Sigmoid colon (tissue), 6 donors: ENCODE measurements at regions not wholly inside any gene's neighbourhood (a gene's known extent, or its start where the extent isn't known, plus 50 kb on each side); places are given as distances from the start of the nearest gene placed in this dataset.

Source experiments
- DNase-seq: peaks from one replicate; pipeline ENCODE4 v3.0.0-alpha.2; 2019
- H3K27ac ChIP-seq, 4 donors: fragments of 200-600 bp; sonication (generic); one replicate each; pipeline ENCODE4 v1.5.1; 2016 to 2019; ENCODE audit warnings: mild to moderate bottlenecking in 1 of 4
- H3K27me3 ChIP-seq, 3 donors: fragments of 200-600 bp; sonication (generic); one replicate each; pipeline ENCODE4 v1.5.1; 2019; ENCODE audit warnings: mild to moderate bottlenecking in 1 of 3
- H3K36me3 ChIP-seq, 4 donors: fragments of 200-600 bp; sonication (generic); one replicate each; pipeline ENCODE4 v1.5.1; 2016 to 2019
- H3K4me1 ChIP-seq, 4 donors: fragments of 200-600 bp; sonication (generic); one replicate each; pipeline ENCODE4 v1.5.1; 2017 to 2019
- H3K4me3 ChIP-seq, 4 donors: fragments of 200-600 bp; sonication (generic); one replicate each; pipeline ENCODE4 v1.5.1; 2017 to 2019; ENCODE audit warnings: mild to moderate bottlenecking in 2 of 4, moderate library complexity in 1 of 4
- H3K9me3 ChIP-seq, 4 donors: fragments of 200-600 bp in 3 of 4; sonication (generic) in 3 of 4; one replicate each; pipeline versions ENCODE4 v1.5.1 to v1.6.1; 2013 to 2019
- CTCF ChIP-seq, 4 experiments: fragments of 450-650 bp in 3 of 4; fragments of 200-600 bp in 1 of 4; IDR thresholded peaks; one replicate each; pipeline ENCODE4 v1.5.1; 2016 to 2019; ENCODE audit warnings: antibody characterized with exemption in 4 of 4, mild to moderate bottlenecking in 3 of 4, moderate library complexity in 2 of 4
- EP300 ChIP-seq, 4 donors: sonication (generic); formaldehyde crosslinking; IDR thresholded peaks; one replicate each; pipeline ENCODE4 v1.6.1; 2017; ENCODE audit warnings: antibody characterized with exemption in 4 of 4
- POLR2A ChIP-seq, 2 donors: fragments of 450-650 bp; IDR thresholded peaks; one replicate each; pipeline ENCODE4 v1.6.1; 2016; ENCODE audit warnings: antibody characterized with exemption in 2 of 2, mild to moderate bottlenecking in 2 of 2, moderate library complexity in 2 of 2
- POLR2AphosphoS5 ChIP-seq, 4 donors: sonication (generic); formaldehyde crosslinking; IDR thresholded peaks; one replicate each; pipeline ENCODE4 v1.6.1; 2017; ENCODE audit warnings: antibody characterized with exemption in 4 of 4
- WGBS, 2 donors: extraction: QIAGEN DNeasy Blood & Tissue Kit; methylation state at CpG; one replicate each; pipeline ENCODE4 v1.1.7; 2013; 5-methylcytosine and 5-hydroxymethylcytosine counted together
- intact Hi-C: fragments of 100-400 bp; cut with DNase I; formaldehyde crosslinking; loops from one replicate; pipeline ENCODE4 v1.15.1; 2023
- donor health status: healthy with polysubstance abuse.
- donor health status: healthy.

DNA sequence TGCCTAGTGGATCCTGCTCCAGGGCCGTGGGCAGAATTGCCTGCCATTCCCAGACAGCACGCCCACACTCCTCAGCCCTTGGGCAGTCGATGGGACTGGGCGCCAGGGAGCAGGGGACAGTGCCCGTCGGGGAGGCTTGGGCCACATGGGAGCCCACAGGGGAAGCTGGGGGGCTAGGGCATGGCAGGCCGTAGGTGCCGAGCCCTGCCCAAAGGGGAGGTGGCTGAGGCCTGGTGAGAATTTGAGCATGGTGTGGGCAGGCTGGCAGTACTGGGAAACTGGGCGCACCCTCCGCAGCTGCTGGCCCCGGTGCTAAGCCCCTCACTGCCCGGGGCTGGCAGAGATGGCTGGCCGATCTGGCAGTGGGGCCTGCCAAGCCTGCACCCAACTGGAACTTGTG lies 1225.9 kb upstream of the EPHA6 start:
- no peak overlapping the region for H3K27ac ChIP-seq
- H3K4me3 ChIP-seq = no peak overlapping the region
- 89 to 91% methylated on average over 13 of the region's 13 CpGs for WGBS, 2 donors
- TF ChIP-seq EP300 (IDR thresholded peaks at IDR 0.05) (no peak), POLR2AphosphoS5 (IDR thresholded peaks at IDR 0.05) (no peak), POLR2A (IDR thresholded peaks at IDR 0.05) (no peak), CTCF (IDR thresholded peaks at IDR 0.05) (no peak)
- H3K27me3 ChIP-seq = no peaks in the 10 kb centered on the region
- no peaks in the 10 kb centered on the region for H3K9me3 ChIP-seq
- DNase-seq = no peak
- intact Hi-C loops = no loop called here
- no peaks in the 10 kb centered on the region for H3K36me3 ChIP-seq
- no peaks in the 10 kb centered on the region for H3K4me1 ChIP-seq

GRCh38 chr3:95595416-95596075 lies 1218.8 kb upstream of the EPHA6 start:
- Histone ChIP-seq H3K27ac (no peak overlapping the region), H3K36me3 (no peaks in the 10 kb centered on the region), H3K9me3 (peaks cover 0 to 4% (median 0%) of the 10 kb centered on the region in 4 donors), H3K4me3 (no peak overlapping the region), H3K27me3 (no peaks in the 10 kb centered on the region), H3K4me1 (no peaks in the 10 kb centered on the region)
- TF ChIP-seq POLR2A (IDR thresholded peaks at IDR 0.05) (no peak), CTCF (IDR thresholded peaks at IDR 0.05) (no peak), POLR2AphosphoS5 (IDR thresholded peaks at IDR 0.05) (no peak), EP300 (IDR thresholded peaks at IDR 0.05) (no peak)
- intact Hi-C loops = no loop called here
- WGBS, 2 donors = 88 to 90% methylated on average over 26 of the region's 26 CpGs
- no peak for DNase-seq

DNA sequence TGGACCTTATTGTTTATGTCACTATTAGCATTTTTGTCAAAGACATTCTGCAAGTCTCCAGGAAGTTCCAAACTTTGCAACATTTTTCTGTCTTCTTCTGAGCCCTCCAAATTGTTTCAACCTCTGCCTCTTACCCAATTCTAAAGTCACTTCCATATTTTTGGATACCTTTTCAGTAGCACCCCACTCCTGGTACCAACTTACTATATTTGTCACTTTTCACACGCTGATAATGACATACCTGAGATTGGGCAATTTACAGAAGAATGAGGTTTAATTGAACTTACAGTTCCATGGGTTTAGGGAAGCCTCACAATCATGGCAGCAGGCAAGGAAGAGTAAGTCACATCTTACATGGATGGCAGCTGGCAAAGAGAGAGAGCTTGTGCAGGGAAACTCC lies 1206.5 kb upstream of the EPHA6 start:
- TF ChIP-seq POLR2AphosphoS5 (IDR thresholded peaks at IDR 0.05) (no peak), CTCF (IDR thresholded peaks at IDR 0.05) (no peak), EP300 (IDR thresholded peaks at IDR 0.05) (no peak), POLR2A (IDR thresholded peaks at IDR 0.05) (no peak)
- Histone ChIP-seq H3K9me3 (peaks cover 0 to 7% (median 6%) of the 10 kb centered on the region in 4 donors), H3K36me3 (no peaks in the 10 kb centered on the region), H3K27me3 (no peaks in the 10 kb centered on the region), H3K27ac (no peak overlapping the region), H3K4me3 (no peak overlapping the region), H3K4me1 (no peaks in the 10 kb centered on the region)
- DNase-seq = no peak
- WGBS, 2 donors = 76 to 80% methylated on average over 1 of the region's 1 CpG
- intact Hi-C loops = no loop called here

DNA sequence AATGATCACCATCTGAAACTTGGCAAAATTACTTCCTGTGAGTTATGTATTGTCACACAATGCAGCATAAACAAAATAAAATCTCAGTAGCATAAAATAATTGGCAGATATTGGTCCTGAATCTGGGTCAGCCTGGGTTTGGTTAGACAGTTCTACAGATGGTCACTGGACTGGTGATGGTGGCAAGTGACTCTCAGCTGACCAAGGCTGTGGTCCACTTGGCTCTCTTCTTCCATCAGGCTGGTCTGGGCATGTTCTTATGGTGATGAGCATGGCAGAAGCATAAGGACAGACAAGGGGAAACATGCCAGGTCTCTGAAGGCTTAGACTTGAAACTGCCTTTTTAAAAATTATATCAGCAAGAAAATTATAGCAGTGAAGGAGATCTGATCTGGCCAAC lies 1205.0 kb upstream of the EPHA6 start:
- Histone ChIP-seq H3K27me3 (no peaks in the 10 kb centered on the region), H3K4me1 (peaks cover 0 to 7% (median 0%) of the 10 kb centered on the region in 4 donors), H3K9me3 (peaks cover 0 to 7% (median 6%) of the 10 kb centered on the region in 4 donors), H3K4me3 (no peak overlapping the region), H3K36me3 (no peaks in the 10 kb centered on the region), H3K27ac (no peak overlapping the region)
- DNase-seq = no peak
- intact Hi-C loops = no loop called here
- TF ChIP-seq EP300 (IDR thresholded peaks at IDR 0.05) (no peak), POLR2AphosphoS5 (IDR thresholded peaks at IDR 0.05) (no peak), POLR2A (IDR thresholded peaks at IDR 0.05) (no peak), CTCF (IDR thresholded peaks at IDR 0.05) (no peak)

GRCh38 chr3:95612611-95613010 lies 1201.8 kb upstream of the EPHA6 start:
- H3K9me3 ChIP-seq = peaks cover 0 to 5% (median 4%) of the 10 kb centered on the region in 4 donors
- no peak overlapping the region for H3K27ac ChIP-seq
- intact Hi-C loops = no loop called here

More at GRCh38 chr3:95612611-95613010, 1201.8 kb upstream of the EPHA6 start:
- Histone ChIP-seq H3K4me3 (no peak overlapping the region), H3K4me1 (peaks cover 0 to 9% (median 0%) of the 10 kb centered on the region in 4 donors), H3K36me3 (no peaks in the 10 kb centered on the region), H3K27me3 (no peaks in the 10 kb centered on the region)
- TF ChIP-seq POLR2AphosphoS5 (IDR thresholded peaks at IDR 0.05) (no peak), CTCF (IDR thresholded peaks at IDR 0.05) (no peak), POLR2A (IDR thresholded peaks at IDR 0.05) (no peak), EP300 (IDR thresholded peaks at IDR 0.05) (no peak)
- DNase-seq = no peak
